MCF 10A (cell line): ENCODE measurements at regions not wholly inside any gene's neighbourhood (a gene's known extent, or its start where the extent isn't known, plus 50 kb on each side); places are given as distances from the start of the nearest gene placed in this dataset.
"Not testable (repeated sequence)": the region's sequence is repeated elsewhere in the genome, so short reads cannot be mapped to it uniquely, and the experiment has no call there.

Experiments used
- BruUV-seq: library from RNA; stranded (reverse); fragments of 400-500 nt; replicated peaks from 2 replicates; lab custom pipeline; 2021; lab: Mats Ljungman, UMichigan
- CTCF ChIA-PET: fragments of 300-600 bp; sonication (Branson Sonifier 250); formaldehyde crosslinking; extraction: SDS; loops from one replicate; lab custom pipeline; 2021; ENCODE audit warnings: antibody characterized with exemption, inconsistent platforms; lab: Yijun Ruan, JAX
- POLR2A ChIA-PET: fragments of 300-600, 350-650 bp; sonication (Branson Sonifier 250); formaldehyde crosslinking; extraction: SDS; loops from one replicate; lab custom pipeline; 2020; ENCODE audit warnings: antibody characterized with exemption, inconsistent platforms; lab: Yijun Ruan, JAX
- DNase-seq: peaks from one replicate; pipeline ENCODE4 v3.0.0-alpha.2; 2018; ENCODE audit not compliant: unreplicated experiment
- H3K27ac Mint-ChIP-seq: one replicate; pipeline ENCODE4 v1.8.0; 2022; ENCODE audit warnings: mild to moderate bottlenecking, low read depth, mixed read lengths; ENCODE audit not compliant: unreplicated experiment
- H3K27me3 Mint-ChIP-seq: one replicate; pipeline ENCODE4 v1.8.0; 2022; ENCODE audit warnings: mixed read lengths; ENCODE audit not compliant: insufficient read depth, unreplicated experiment
- H3K36me3 Mint-ChIP-seq: one replicate; pipeline ENCODE4 v1.8.0; 2022; ENCODE audit warnings: mild to moderate bottlenecking, moderate library complexity, mixed read lengths; ENCODE audit not compliant: insufficient read depth, unreplicated experiment
- H3K4me1 Mint-ChIP-seq: one replicate; pipeline ENCODE4 v1.8.0; 2022; ENCODE audit warnings: mixed read lengths; ENCODE audit not compliant: insufficient read depth, unreplicated experiment
- H3K4me3 Mint-ChIP-seq: one replicate; pipeline ENCODE4 v1.8.0; 2022; ENCODE audit warnings: mild to moderate bottlenecking, moderate library complexity, mixed read lengths; ENCODE audit not compliant: unreplicated experiment
- H3K9me3 Mint-ChIP-seq: one replicate; pipeline ENCODE4 v1.8.0; 2022; ENCODE audit warnings: mixed read lengths; ENCODE audit not compliant: unreplicated experiment
- CTCF ChIP-seq: fragments of 200-600 bp; IDR thresholded peaks from one replicate; pipeline ENCODE4 v1.8.0; 2022; ENCODE audit warnings: antibody characterized with exemption, mild to moderate bottlenecking; ENCODE audit not compliant: unreplicated experiment
- intact Hi-C: fragments of 100-400 bp; cut with micrococcal nuclease; formaldehyde crosslinking; loops from 2 replicates; pipeline ENCODE4 v1.14.1; 2022

GRCh38 chr9:74083681-74084433, 413.3 kb upstream of the RORB start:
- TF ChIP-seq CTCF: no peak
- H3K9me3 Mint-ChIP-seq: peaks cover 6% of the 10 kb centered on the region
- no TSS peak for BruUV-seq
- intact Hi-C loops: no loop called here
- no peaks in the 10 kb centered on the region for H3K4me1 Mint-ChIP-seq
- no peaks in the 10 kb centered on the region for H3K27me3 Mint-ChIP-seq
- CTCF ChIA-PET: no interaction called here
- no peak overlapping the region for H3K4me3 Mint-ChIP-seq
- POLR2A ChIA-PET: no interaction called here
- no peak overlapping the region for H3K27ac Mint-ChIP-seq
- no peaks in the 10 kb centered on the region for H3K36me3 Mint-ChIP-seq
- no peak for DNase-seq

GRCh38 chr9:74085384-74086037, 411.6 kb upstream of the RORB start:
- CTCF ChIA-PET, H3K36me3 Mint-ChIP-seq, intact Hi-C loops, BruUV-seq, POLR2A ChIA-PET, H3K4me3 Mint-ChIP-seq, H3K4me1 Mint-ChIP-seq, H3K27ac Mint-ChIP-seq, H3K27me3 Mint-ChIP-seq, DNase-seq: not testable (repeated sequence)
- H3K9me3 Mint-ChIP-seq: peaks cover 13% of the 10 kb centered on the region

- BruUV-seq, POLR2A ChIA-PET, CTCF ChIA-PET, H3K4me3 Mint-ChIP-seq, DNase-seq, H3K27me3 Mint-ChIP-seq, intact Hi-C loops, H3K4me1 Mint-ChIP-seq, H3K27ac Mint-ChIP-seq, H3K36me3 Mint-ChIP-seq: not testable (repeated sequence)
- peaks cover 12% of the 10 kb centered on the region for H3K9me3 Mint-ChIP-seq
Observed at GRCh38 chr9:74090921-74091320, 406.2 kb upstream of the RORB start.

DNA sequence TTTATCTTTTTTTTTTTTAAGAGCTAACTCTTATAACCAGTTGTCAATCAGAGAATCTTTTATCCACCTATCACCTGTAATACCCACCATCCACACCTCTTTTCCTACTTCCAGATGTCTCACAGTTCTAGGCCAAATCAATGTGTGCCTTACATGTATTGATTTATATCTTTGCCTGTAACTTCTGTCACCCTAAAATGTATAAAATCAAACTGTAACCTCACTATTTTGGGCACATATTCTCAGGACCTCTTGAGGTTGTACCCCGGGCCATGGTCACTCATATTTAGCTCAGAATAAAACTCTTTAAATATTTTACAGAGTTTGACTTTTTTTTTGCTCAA, 404.7 kb upstream of the RORB start:
- no peaks in the 10 kb centered on the region for H3K4me1 Mint-ChIP-seq
- CTCF ChIA-PET: interaction anchor here (0.7 kb wide), 1 partner anchor 27 kb away, joined by 3 read pairs; no protein-coding TSS in a partner anchor

GRCh38 chr9:74094037-74094436, 403.1 kb upstream of the RORB start:
- H3K36me3 Mint-ChIP-seq, CTCF ChIA-PET, H3K4me1 Mint-ChIP-seq, H3K4me3 Mint-ChIP-seq, DNase-seq, H3K9me3 Mint-ChIP-seq, H3K27ac Mint-ChIP-seq, BruUV-seq, POLR2A ChIA-PET, H3K27me3 Mint-ChIP-seq, intact Hi-C loops: not testable (repeated sequence)

More for the DNA sequence above, 404.7 kb upstream of the RORB start:
- no peak for TF ChIP-seq CTCF
- no TSS peak for BruUV-seq
- H3K9me3 Mint-ChIP-seq: peaks cover 9% of the 10 kb centered on the region
- DNase-seq: no peak
- H3K27ac Mint-ChIP-seq: no peak overlapping the region
- POLR2A ChIA-PET: no interaction called here
- no peaks in the 10 kb centered on the region for H3K36me3 Mint-ChIP-seq
- H3K27me3 Mint-ChIP-seq: no peaks in the 10 kb centered on the region
- no peak overlapping the region for H3K4me3 Mint-ChIP-seq
- intact Hi-C loops: no loop called here
